ENCODE measurements at regions not wholly inside any gene's neighbourhood (a gene's known extent, or its start where the extent isn't known, plus 50 kb on each side); places are given as distances from the start of the nearest gene placed in this dataset.

DNA sequence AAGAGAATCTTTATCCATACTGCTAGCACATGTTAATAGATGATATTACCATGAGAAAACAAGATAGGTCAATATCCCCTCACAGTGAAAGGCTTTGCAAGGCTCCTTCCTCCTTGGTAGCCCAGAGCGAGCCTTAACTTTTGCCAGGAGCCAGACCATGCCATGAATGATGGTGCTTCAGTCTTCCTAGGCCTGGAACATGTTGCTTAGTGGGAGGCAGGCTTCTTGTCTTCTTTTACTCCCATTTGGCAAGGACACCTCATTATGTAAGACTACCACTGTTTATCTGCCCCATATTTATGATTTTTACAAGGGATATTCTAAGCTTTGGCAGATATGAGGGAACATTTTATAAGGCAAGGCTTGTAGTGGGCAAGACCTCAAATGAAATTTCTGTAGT, 90.8 kb downstream of the GJA1 start:
- TF ChIP-seq ZNF436 (CRISPR knock-in tag; IDR thresholded peaks at IDR 0.05) (no peak), POLR2A (conservative IDR thresholded peaks at IDR 0.05) (no peak), MYNN (IDR thresholded peaks at IDR 0.05) (no peak), MYNN (CRISPR knock-in tag; IDR thresholded peaks at IDR 0.05) (no peak), SIN3A (IDR thresholded peaks at IDR 0.05; ENCODE audit: borderline replicate concordance in 2 of 2, control insufficient read depth in 1 of 2, low read depth in 2 of 2, low read length in 2 of 2) (no peak), ZSCAN29 (IDR thresholded peaks at IDR 0.05) (no peak), EP300 (IDR thresholded peaks at IDR 0.05; ENCODE audit: low read length) (no peak), RBM34 (IDR thresholded peaks at IDR 0.05; ENCODE audit: borderline replicate concordance, insufficient read depth, low read length) (no peak), FOXA3 (CRISPR knock-in tag; conservative IDR thresholded peaks at IDR 0.05 in 1 of 2, IDR thresholded peaks at IDR 0.05 in 1 of 2) (no peak)
- TF ChIP-seq, protein P1, sequence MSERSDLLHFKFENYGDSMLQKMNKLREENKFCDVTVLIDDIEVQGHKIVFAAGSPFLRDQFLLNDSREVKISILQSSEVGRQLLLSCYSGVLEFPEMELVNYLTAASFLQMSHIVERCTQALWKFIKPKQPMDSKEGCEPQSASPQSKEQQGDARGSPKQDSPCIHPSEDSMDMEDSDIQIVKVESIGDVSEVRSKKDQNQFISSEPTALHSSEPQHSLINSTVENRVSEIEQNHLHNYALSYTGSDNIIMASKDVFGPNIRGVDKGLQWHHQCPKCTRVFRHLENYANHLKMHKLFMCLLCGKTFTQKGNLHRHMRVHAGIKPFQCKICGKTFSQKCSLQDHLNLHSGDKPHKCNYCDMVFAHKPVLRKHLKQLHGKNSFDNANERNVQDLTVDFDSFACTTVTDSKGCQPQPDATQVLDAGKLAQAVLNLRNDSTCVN (CRISPR knock-in tag; IDR thresholded peaks at IDR 0.05) = no peak

Data from K562 (cell line).